PFSK-1 (cell line): ENCODE measurements at regions not wholly inside any gene's neighbourhood (a gene's known extent, or its start where the extent isn't known, plus 50 kb on each side); places are given as distances from the start of the nearest gene placed in this dataset.

Source experiments
- FOXP2 ChIP-seq: optimal IDR thresholded peaks from 2 replicates; pipeline ENCODE3; 2011; ENCODE audit warnings: borderline replicate concordance, control low read depth, inconsistent platforms; ENCODE audit not compliant: insufficient read depth; ENCODE audit errors: extremely low read length, extremely low read depth
- POLR2AphosphoS5 ChIP-seq: IDR thresholded peaks from 2 replicates; pipeline ENCODE4 v1.6.1; 2012; ENCODE audit warnings: low read depth, mild to moderate bottlenecking, control low read depth, low read length, moderate library complexity
- REST ChIP-seq, 2 experiments: IDR thresholded peaks; 2 replicates each; pipeline versions ENCODE4 v1.6.1 to v1.8.0; 2011 to 2012; ENCODE audit warnings: low read depth in 2 of 2, low read length in 2 of 2, control low read depth in 1 of 2, inconsistent platforms in 1 of 2, mild to moderate bottlenecking in 1 of 2, moderate library complexity in 1 of 2; ENCODE audit not compliant: insufficient read depth in 1 of 2
- SIN3A ChIP-seq: IDR thresholded peaks from 2 replicates; pipeline ENCODE4 v1.6.1; 2012; ENCODE audit warnings: mild to moderate bottlenecking, low read length, moderate library complexity, borderline replicate concordance; ENCODE audit not compliant: insufficient read depth
- TAF1 ChIP-seq: IDR thresholded peaks from 2 replicates; pipeline ENCODE4 v1.6.1; 2012; ENCODE audit warnings: low read length, control low read depth, borderline replicate concordance; ENCODE audit not compliant: insufficient read depth

DNA sequence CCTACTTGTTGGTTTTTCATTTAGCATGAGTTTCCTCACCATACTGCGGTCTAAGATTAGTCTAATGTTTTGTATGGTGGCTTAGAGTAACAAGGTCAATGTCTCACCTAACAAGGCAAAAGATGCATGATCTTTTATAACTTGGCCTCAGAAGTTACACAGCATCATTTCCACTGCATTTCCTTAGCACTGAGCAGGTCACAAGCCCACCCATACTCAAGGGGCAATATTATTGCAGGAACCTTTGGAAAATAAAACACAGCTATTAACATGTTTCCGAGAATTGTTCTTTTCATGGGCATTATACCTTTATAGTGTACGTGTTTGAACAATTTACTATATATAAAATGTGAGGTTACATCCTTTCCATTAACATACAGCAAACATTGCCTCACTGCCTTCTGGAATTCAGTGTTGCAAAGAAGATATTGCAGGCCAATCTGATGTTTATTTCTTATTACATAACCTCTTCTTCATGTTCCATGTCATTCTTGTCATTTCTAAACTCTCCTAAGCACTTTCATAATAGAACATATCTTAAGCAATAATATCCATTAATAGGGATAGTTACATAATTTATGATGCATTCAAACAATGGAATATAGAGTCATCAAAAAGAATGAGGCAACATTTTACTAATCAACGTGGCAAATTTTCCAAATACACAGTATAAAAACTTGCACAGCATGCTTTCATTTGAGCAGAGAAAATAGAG lies 153.8 kb downstream of the AREG start:
- no peak for TF ChIP-seq TAF1
- no peak for TF ChIP-seq POLR2AphosphoS5
- TF ChIP-seq REST (IDR thresholded peaks at IDR 0.05; ENCODE audit: insufficient read depth in 1 of 2, low read depth in 2 of 2, low read length in 2 of 2) = no peak
- TF ChIP-seq FOXP2 = no peak
- TF ChIP-seq SIN3A = no peak

DNA sequence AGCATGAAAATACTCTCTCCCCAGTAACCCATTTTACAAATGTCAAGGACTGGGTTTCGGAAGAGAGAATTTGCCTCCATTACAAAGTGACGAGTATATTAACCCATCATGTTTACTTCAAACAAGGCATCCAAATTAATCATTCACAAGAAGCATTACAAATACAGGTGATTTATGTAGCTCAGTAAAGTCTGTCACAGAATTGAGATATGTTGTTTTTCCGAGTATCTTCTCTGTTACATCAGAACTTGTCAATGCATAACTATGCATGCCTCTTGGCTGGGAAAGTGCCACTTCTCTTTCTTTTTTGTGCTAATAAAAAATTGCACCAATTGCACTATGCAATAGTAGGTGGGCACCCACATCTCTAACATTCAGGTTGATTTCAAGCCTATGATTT lies 158.2 kb downstream of the AREG start:
- no peak for TF ChIP-seq FOXP2
- no peak for TF ChIP-seq POLR2AphosphoS5
- TF ChIP-seq TAF1 = no peak
- no peak for TF ChIP-seq SIN3A
- no peak for TF ChIP-seq REST (IDR thresholded peaks at IDR 0.05; ENCODE audit: insufficient read depth in 1 of 2, low read depth in 2 of 2, low read length in 2 of 2)

DNA sequence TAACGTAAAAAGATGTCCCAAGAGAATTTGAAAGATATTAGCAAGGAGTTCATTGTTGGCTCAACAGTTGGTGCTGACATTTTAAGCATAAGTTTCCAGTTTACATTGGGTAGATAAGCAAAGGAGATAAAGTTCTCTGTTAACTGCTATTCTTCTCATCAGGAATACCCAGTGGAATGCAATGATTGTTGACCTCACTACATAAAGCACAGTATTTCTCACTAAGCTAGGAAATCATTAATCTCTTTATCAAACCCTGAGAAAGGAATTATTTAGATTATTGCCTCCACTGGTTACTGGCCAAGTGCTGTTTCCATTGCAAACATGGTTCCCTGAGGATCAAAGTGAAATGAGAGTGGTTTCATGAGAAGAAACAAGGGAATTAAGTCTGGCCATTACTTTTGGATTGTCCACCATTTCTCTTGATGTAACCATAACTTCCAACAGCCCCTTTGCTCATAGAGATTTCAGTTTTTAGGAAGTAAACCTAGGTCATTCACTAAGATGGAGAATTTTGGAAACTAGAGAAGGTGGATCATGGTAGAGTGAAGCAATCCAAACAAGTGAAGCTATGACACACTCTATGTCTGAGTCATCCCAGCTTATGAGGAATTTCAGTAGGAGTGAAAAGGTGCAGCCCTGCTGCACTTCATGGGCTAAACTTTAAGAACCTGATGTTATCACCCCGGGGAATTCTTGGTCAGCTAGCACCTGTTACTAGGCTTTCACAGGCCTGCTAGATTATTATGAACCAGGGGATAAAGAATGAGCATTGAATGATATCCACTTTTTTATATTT lies 163.4 kb downstream of the AREG start:
- TF ChIP-seq FOXP2 = no peak
- TF ChIP-seq TAF1 = no peak
- no peak for TF ChIP-seq REST (IDR thresholded peaks at IDR 0.05; ENCODE audit: insufficient read depth in 1 of 2, low read depth in 2 of 2, low read length in 2 of 2)
- no peak for TF ChIP-seq SIN3A
- TF ChIP-seq POLR2AphosphoS5 = no peak

- no peak for TF ChIP-seq FOXP2
- TF ChIP-seq POLR2AphosphoS5 = no peak
- no peak for TF ChIP-seq REST (IDR thresholded peaks at IDR 0.05; ENCODE audit: insufficient read depth in 1 of 2, low read depth in 2 of 2, low read length in 2 of 2)
- TF ChIP-seq TAF1 = no peak
- no peak for TF ChIP-seq SIN3A
These were observed 165.6 kb downstream of the AREG start for GRCh38 chr4:74610491-74610890.
